Caco-2 (cell line): ENCODE measurements at regions not wholly inside any gene's neighbourhood (a gene's known extent, or its start where the extent isn't known, plus 50 kb on each side); places are given as distances from the start of the nearest gene placed in this dataset.

ENCODE experiments used
- BruUV-seq: library from RNA; stranded (reverse); fragments of 400-500 nt; replicated peaks from 2 replicates; lab custom pipeline; 2021; lab: Mats Ljungman, UMichigan
- CTCF ChIA-PET: fragments of 300-600 bp; sonication (Branson Sonifier 250); formaldehyde crosslinking; loops from one replicate; lab custom pipeline; 2022; ENCODE audit warnings: antibody characterized with exemption; lab: Charles Lee
- POLR2A ChIA-PET: fragments of 300-600 bp; sonication (Branson Sonifier 250); formaldehyde crosslinking; loops from one replicate; lab custom pipeline; 2022; ENCODE audit warnings: antibody characterized with exemption; lab: Charles Lee
- DNase-seq, 2 experiments: peaks; one replicate each; pipeline versions ENCODE4 v3.0.0 to v3.0.0-alpha.2; 2020 to 2022
- H3K27me3 ChIP-seq: replicated peaks from 2 replicates; pipeline ENCODE4 v1.6.0; 2011; ENCODE audit warnings: low read length; ENCODE audit not compliant: control insufficient read depth, insufficient read depth
- H3K36me3 ChIP-seq: 2 replicates; pipeline ENCODE4 v1.5.1; 2011; ENCODE audit warnings: low read length; ENCODE audit not compliant: control insufficient read depth, insufficient read depth
- H3K4me1 ChIP-seq: fragments of 250-450 bp; sonication (Bioruptor Pico); 2 replicates; pipeline ENCODE4 v1.5.1; 2020; ENCODE audit warnings: mild to moderate bottlenecking
- H3K4me3 ChIP-seq: 2 replicates; pipeline ENCODE4 v1.5.1; 2011; ENCODE audit warnings: low read depth, mild to moderate bottlenecking, control low read depth, low read length
- H3K9me3 ChIP-seq: fragments of 250-450 bp; sonication (Bioruptor Pico); 2 replicates; pipeline ENCODE4 v1.5.1; 2020; ENCODE audit warnings: mild to moderate bottlenecking, moderate library complexity
- H3K27ac Mint-ChIP-seq: one replicate; pipeline ENCODE4 v1.8.0; 2022; ENCODE audit warnings: mixed read lengths; ENCODE audit not compliant: unreplicated experiment
- H3K27me3 Mint-ChIP-seq: one replicate; pipeline ENCODE4 v1.8.0; 2022; ENCODE audit warnings: mixed read lengths; ENCODE audit not compliant: insufficient read depth, unreplicated experiment
- H3K36me3 Mint-ChIP-seq: one replicate; pipeline ENCODE4 v1.8.0; 2022; ENCODE audit warnings: mild to moderate bottlenecking, mixed read lengths; ENCODE audit not compliant: insufficient read depth, unreplicated experiment
- H3K4me1 Mint-ChIP-seq: one replicate; pipeline ENCODE4 v1.8.0; 2022; ENCODE audit warnings: low read depth, mixed read lengths; ENCODE audit not compliant: unreplicated experiment
- H3K4me3 Mint-ChIP-seq: one replicate; pipeline ENCODE4 v1.8.0; 2022; ENCODE audit warnings: mild to moderate bottlenecking, moderate library complexity, mixed read lengths; ENCODE audit not compliant: unreplicated experiment
- H3K9me3 Mint-ChIP-seq: one replicate; pipeline ENCODE4 v1.8.0; 2022; ENCODE audit warnings: mixed read lengths; ENCODE audit not compliant: unreplicated experiment
- CTCF ChIP-seq, 2 experiments: fragments of 200-600 bp in 1 of 2; IDR thresholded peaks; 1 replicate in 1 of 2; 2 replicates in 1 of 2; pipeline versions ENCODE4 v1.5.1 to v1.8.0; 2011 to 2022; ENCODE audit warnings: antibody characterized with exemption in 1 of 2, control low read depth in 1 of 2, inconsistent platforms in 1 of 2, low read depth in 1 of 2, low read length in 1 of 2, mild to moderate bottlenecking in 1 of 2, moderate library complexity in 1 of 2; ENCODE audit not compliant: insufficient read depth in 1 of 2, severe bottlenecking in 1 of 2, unreplicated experiment in 1 of 2
- intact Hi-C: fragments of 100-400 bp; cut with micrococcal nuclease; formaldehyde crosslinking; loops from one replicate; pipeline ENCODE4 v1.10.0; 2022; ENCODE audit not compliant: unreplicated experiment

GRCh38 chr2:6297238-6297637 is 568.5 kb downstream of the CMPK2 start:
- POLR2A ChIA-PET = no interaction called here
- BruUV-seq = no TSS peak
- Histone ChIP-seq H3K4me1 (peaks cover 8% of the 10 kb centered on the region; the same call in 1 of the 2 replicates), H3K9me3 (peaks cover 11% of the 10 kb centered on the region; the same call in 1 of the 2 replicates), H3K27me3 (no peaks in the 10 kb centered on the region), H3K4me3 (no peak overlapping the region), H3K36me3 (no peaks in the 10 kb centered on the region)
- intact Hi-C loops = no loop called here
- no peaks in the 10 kb centered on the region for H3K27me3 Mint-ChIP-seq
- H3K4me3 Mint-ChIP-seq = no peak overlapping the region
- no peak for DNase-seq
- peaks cover 34% of the 10 kb centered on the region for H3K9me3 Mint-ChIP-seq
- CTCF ChIA-PET = no interaction called here
- no peaks in the 10 kb centered on the region for H3K4me1 Mint-ChIP-seq
- no peak for TF ChIP-seq CTCF (IDR thresholded peaks at IDR 0.05; ENCODE audit: insufficient read depth in 1 of 2, low read depth in 1 of 2, low read length in 1 of 2, severe bottlenecking in 1 of 2, unreplicated experiment in 1 of 2)
- no peak overlapping the region for H3K27ac Mint-ChIP-seq
- no peaks in the 10 kb centered on the region for H3K36me3 Mint-ChIP-seq

- H3K4me1 Mint-ChIP-seq = no peaks in the 10 kb centered on the region
- POLR2A ChIA-PET = no interaction called here
- no peak overlapping the region for H3K4me3 ChIP-seq
- no peaks in the 10 kb centered on the region for H3K27me3 Mint-ChIP-seq
- no peaks in the 10 kb centered on the region for H3K36me3 Mint-ChIP-seq
- H3K27ac Mint-ChIP-seq = no peak overlapping the region
- BruUV-seq = no TSS peak
- no peak for DNase-seq
- intact Hi-C loops = no loop called here
- H3K36me3 ChIP-seq = no peaks in the 10 kb centered on the region
- no peak overlapping the region for H3K4me3 Mint-ChIP-seq
- H3K9me3 Mint-ChIP-seq = peaks cover 12% of the 10 kb centered on the region
- CTCF ChIA-PET = no interaction called here
- TF ChIP-seq CTCF (IDR thresholded peaks at IDR 0.05; ENCODE audit: insufficient read depth in 1 of 2, low read depth in 1 of 2, low read length in 1 of 2, severe bottlenecking in 1 of 2, unreplicated experiment in 1 of 2) = no peak
- 0 out of 2 replicates have a peak, but pooled peaks cover 5% of the 10 kb centered on the region for H3K9me3 ChIP-seq
- H3K4me1 ChIP-seq = no peaks in the 10 kb centered on the region
- no peaks in the 10 kb centered on the region for H3K27me3 ChIP-seq
These were observed 564.3 kb downstream of the CMPK2 start for GRCh38 chr2:6301426-6301825.

GRCh38 chr2:6308986-6309385 is 556.7 kb downstream of the CMPK2 start:
- Mint-ChIP-seq H3K9me3 (no peaks in the 10 kb centered on the region), H3K4me1 (no peaks in the 10 kb centered on the region), H3K4me3 (no peak overlapping the region), H3K36me3 (no peaks in the 10 kb centered on the region), H3K27me3 (no peaks in the 10 kb centered on the region), H3K27ac (no peak overlapping the region)
- Histone ChIP-seq H3K27me3 (no peaks in the 10 kb centered on the region), H3K4me1 (no peaks in the 10 kb centered on the region), H3K4me3 (no peak overlapping the region), H3K36me3 (no peaks in the 10 kb centered on the region), H3K9me3 (peaks cover 5% of the 10 kb centered on the region; the same call in 1 of the 2 replicates)
- intact Hi-C loops = no loop called here
- ChIA-PET POLR2A (no interaction called here), CTCF (no interaction called here)
- TF ChIP-seq CTCF (IDR thresholded peaks at IDR 0.05; ENCODE audit: insufficient read depth in 1 of 2, low read depth in 1 of 2, low read length in 1 of 2, severe bottlenecking in 1 of 2, unreplicated experiment in 1 of 2) = no peak
- no peak for DNase-seq
- BruUV-seq = no TSS peak
